ENCODE measurements at regions not wholly inside any gene's neighbourhood (a gene's known extent, or its start where the extent isn't known, plus 50 kb on each side); places are given as distances from the start of the nearest gene placed in this dataset.
"Not testable (repeated sequence)": the region's sequence is repeated elsewhere in the genome, so short reads cannot be mapped to it uniquely, and the experiment has no call there.

- not testable (repeated sequence) for H3K4me1 ChIP-seq (ENCODE audit: insufficient read depth, low read length, poor library complexity, severe bottlenecking); H4K20me1 ChIP-seq (ENCODE audit: insufficient read depth, low read length, poor library complexity, severe bottlenecking); H3K4me3 ChIP-seq (ENCODE audit: low read length, poor library complexity, severe bottlenecking); H3K79me2 ChIP-seq (ENCODE audit: insufficient read depth, low read length); H3K9me3 ChIP-seq (ENCODE audit: insufficient read depth, low read depth, low read length); H3F3A ChIP-seq (ENCODE audit: low read depth); H2AFZ ChIP-seq (ENCODE audit: low read length); H3K4me2 ChIP-seq (ENCODE audit: low read depth, low read length, poor library complexity, severe bottlenecking); H3K27me3 ChIP-seq (ENCODE audit: insufficient read depth, low read length, poor library complexity, severe bottlenecking); H3K9ac ChIP-seq (ENCODE audit: low read depth, low read length, poor library complexity, severe bottlenecking); H3K9me2 ChIP-seq (replicated peaks; ENCODE audit: low read depth, low read length); H3K36me3 ChIP-seq (ENCODE audit: insufficient read depth, low read length)
These were observed 253.7 kb downstream of the SPATA31A6 start for GRCh38 chr9:42437057-42437759.

DNA sequence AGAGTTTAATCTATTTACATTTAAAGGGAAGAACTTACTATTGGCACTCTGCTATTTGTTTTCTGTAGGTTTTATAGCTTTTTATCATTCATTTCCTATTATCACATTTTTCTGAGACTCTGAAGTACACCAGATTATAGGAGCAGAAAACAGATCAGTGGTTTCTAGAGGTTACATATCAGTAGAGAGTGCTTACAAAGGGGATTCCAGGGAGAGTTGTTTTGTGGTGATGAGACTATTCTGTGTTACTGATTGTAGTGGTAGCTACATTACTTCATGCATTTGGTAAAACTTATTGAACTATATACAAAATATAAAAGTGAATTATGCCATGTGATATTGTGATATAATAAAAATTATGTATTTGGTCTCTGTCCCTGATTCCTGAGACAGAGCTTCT is 259.2 kb downstream of the SPATA31A6 start:
- H3K4me3 ChIP-seq (ENCODE audit: low read length, poor library complexity, severe bottlenecking); H3K9me2 ChIP-seq (replicated peaks; ENCODE audit: low read depth, low read length); H4K20me1 ChIP-seq (ENCODE audit: insufficient read depth, low read length, poor library complexity, severe bottlenecking); H3K27me3 ChIP-seq (ENCODE audit: insufficient read depth, low read length, poor library complexity, severe bottlenecking); H2AFZ ChIP-seq (ENCODE audit: low read length); H3K9me3 ChIP-seq (ENCODE audit: insufficient read depth, low read depth, low read length); H3K79me2 ChIP-seq (ENCODE audit: insufficient read depth, low read length); H3F3A ChIP-seq (ENCODE audit: low read depth); H3K4me2 ChIP-seq (ENCODE audit: low read depth, low read length, poor library complexity, severe bottlenecking); H3K36me3 ChIP-seq (ENCODE audit: insufficient read depth, low read length); H3K4me1 ChIP-seq (ENCODE audit: insufficient read depth, low read length, poor library complexity, severe bottlenecking); H3K9ac ChIP-seq (ENCODE audit: low read depth, low read length, poor library complexity, severe bottlenecking): not testable (repeated sequence)

DNA sequence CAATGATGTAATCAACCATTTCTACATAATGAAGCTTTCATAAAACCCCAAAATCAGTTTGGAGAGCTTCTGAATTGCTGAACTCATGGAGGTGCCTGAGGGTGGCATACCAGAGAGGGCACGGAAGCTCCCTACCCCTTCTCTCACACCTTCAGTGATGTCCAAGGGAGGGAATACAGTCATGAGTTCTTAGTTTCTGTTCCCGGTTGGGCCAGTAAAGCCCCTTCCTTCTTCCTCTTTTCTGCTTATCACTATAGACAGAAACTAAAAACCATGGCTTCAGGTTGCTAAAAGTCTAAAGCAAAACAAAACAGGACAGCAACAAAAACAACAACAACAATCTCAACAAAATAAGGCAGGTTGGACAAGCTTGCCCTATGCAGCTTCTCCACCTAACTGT is 260.0 kb downstream of the SPATA31A6 start:
- H3K9me2 ChIP-seq (replicated peaks; ENCODE audit: low read depth, low read length); H3K27me3 ChIP-seq (ENCODE audit: insufficient read depth, low read length, poor library complexity, severe bottlenecking); H3K36me3 ChIP-seq (ENCODE audit: insufficient read depth, low read length); H3K9me3 ChIP-seq (ENCODE audit: insufficient read depth, low read depth, low read length); H3K4me3 ChIP-seq (ENCODE audit: low read length, poor library complexity, severe bottlenecking); H3K4me2 ChIP-seq (ENCODE audit: low read depth, low read length, poor library complexity, severe bottlenecking); H3K9ac ChIP-seq (ENCODE audit: low read depth, low read length, poor library complexity, severe bottlenecking); H4K20me1 ChIP-seq (ENCODE audit: insufficient read depth, low read length, poor library complexity, severe bottlenecking); H3K79me2 ChIP-seq (ENCODE audit: insufficient read depth, low read length); H3F3A ChIP-seq (ENCODE audit: low read depth); H3K4me1 ChIP-seq (ENCODE audit: insufficient read depth, low read length, poor library complexity, severe bottlenecking); H2AFZ ChIP-seq (ENCODE audit: low read length): not testable (repeated sequence)

- not testable (repeated sequence) for H3K9ac ChIP-seq (ENCODE audit: low read depth, low read length, poor library complexity, severe bottlenecking); H3K4me3 ChIP-seq (ENCODE audit: low read length, poor library complexity, severe bottlenecking); H3K9me3 ChIP-seq (ENCODE audit: insufficient read depth, low read depth, low read length); H3K4me1 ChIP-seq (ENCODE audit: insufficient read depth, low read length, poor library complexity, severe bottlenecking); H4K20me1 ChIP-seq (ENCODE audit: insufficient read depth, low read length, poor library complexity, severe bottlenecking); H3K4me2 ChIP-seq (ENCODE audit: low read depth, low read length, poor library complexity, severe bottlenecking); H3K9me2 ChIP-seq (replicated peaks; ENCODE audit: low read depth, low read length); H3K27me3 ChIP-seq (ENCODE audit: insufficient read depth, low read length, poor library complexity, severe bottlenecking); H3K79me2 ChIP-seq (ENCODE audit: insufficient read depth, low read length); H2AFZ ChIP-seq (ENCODE audit: low read length); H3F3A ChIP-seq (ENCODE audit: low read depth); H3K36me3 ChIP-seq (ENCODE audit: insufficient read depth, low read length)
These were observed 278.0 kb downstream of the SPATA31A6 start for GRCh38 chr9:42461436-42461835.

DNA sequence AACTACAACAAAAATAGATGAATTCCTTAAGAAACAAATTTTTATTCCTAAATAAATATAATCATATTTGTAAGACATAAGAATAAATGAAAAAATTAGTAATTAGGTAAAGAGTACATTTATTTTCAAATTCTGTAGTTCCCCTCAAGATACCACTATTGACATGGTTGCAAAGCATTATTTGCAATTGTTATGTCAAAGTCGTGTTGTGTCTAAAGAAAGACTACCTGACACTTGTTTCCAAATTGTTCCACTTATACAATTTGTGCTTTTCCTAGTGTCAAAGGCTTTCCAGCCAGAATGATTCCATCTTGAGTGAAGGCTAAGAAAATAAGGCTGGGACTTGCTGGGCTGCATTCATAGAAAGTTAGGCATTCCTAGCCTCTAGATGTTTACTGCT is 278.4 kb downstream of the SPATA31A6 start:
- not testable (repeated sequence) for H3K9me2 ChIP-seq (replicated peaks; ENCODE audit: low read depth, low read length); H3F3A ChIP-seq (ENCODE audit: low read depth); H4K20me1 ChIP-seq (ENCODE audit: insufficient read depth, low read length, poor library complexity, severe bottlenecking); H3K4me1 ChIP-seq (ENCODE audit: insufficient read depth, low read length, poor library complexity, severe bottlenecking); H3K4me2 ChIP-seq (ENCODE audit: low read depth, low read length, poor library complexity, severe bottlenecking); H3K9me3 ChIP-seq (ENCODE audit: insufficient read depth, low read depth, low read length); H3K27me3 ChIP-seq (ENCODE audit: insufficient read depth, low read length, poor library complexity, severe bottlenecking); H3K9ac ChIP-seq (ENCODE audit: low read depth, low read length, poor library complexity, severe bottlenecking); H3K79me2 ChIP-seq (ENCODE audit: insufficient read depth, low read length); H3K4me3 ChIP-seq (ENCODE audit: low read length, poor library complexity, severe bottlenecking); H2AFZ ChIP-seq (ENCODE audit: low read length); H3K36me3 ChIP-seq (ENCODE audit: insufficient read depth, low read length)

GRCh38 chr9:42463981-42464380 is 280.5 kb downstream of the SPATA31A6 start:
- not testable (repeated sequence) for H3K27me3 ChIP-seq (ENCODE audit: insufficient read depth, low read length, poor library complexity, severe bottlenecking); H3K79me2 ChIP-seq (ENCODE audit: insufficient read depth, low read length); H3K9ac ChIP-seq (ENCODE audit: low read depth, low read length, poor library complexity, severe bottlenecking); H4K20me1 ChIP-seq (ENCODE audit: insufficient read depth, low read length, poor library complexity, severe bottlenecking); H3K4me3 ChIP-seq (ENCODE audit: low read length, poor library complexity, severe bottlenecking); H3K9me3 ChIP-seq (ENCODE audit: insufficient read depth, low read depth, low read length); H3K36me3 ChIP-seq (ENCODE audit: insufficient read depth, low read length); H3F3A ChIP-seq (ENCODE audit: low read depth); H2AFZ ChIP-seq (ENCODE audit: low read length); H3K4me1 ChIP-seq (ENCODE audit: insufficient read depth, low read length, poor library complexity, severe bottlenecking); H3K4me2 ChIP-seq (ENCODE audit: low read depth, low read length, poor library complexity, severe bottlenecking); H3K9me2 ChIP-seq (replicated peaks; ENCODE audit: low read depth, low read length)

Measured in Loucy (cell line).